NCI-H1436 (cell line): ENCODE measurements at regions not wholly inside any gene's neighbourhood (a gene's known extent, or its start where the extent isn't known, plus 50 kb on each side); places are given as distances from the start of the nearest gene placed in this dataset.
"Not testable (repeated sequence)": the region's sequence is repeated elsewhere in the genome, so short reads cannot be mapped to it uniquely, and the experiment has no call there.

Source experiments
- DNase-seq: peaks from one replicate; lab custom pipeline; 2025; lab: John Stamatoyannopoulos, UW

DNA sequence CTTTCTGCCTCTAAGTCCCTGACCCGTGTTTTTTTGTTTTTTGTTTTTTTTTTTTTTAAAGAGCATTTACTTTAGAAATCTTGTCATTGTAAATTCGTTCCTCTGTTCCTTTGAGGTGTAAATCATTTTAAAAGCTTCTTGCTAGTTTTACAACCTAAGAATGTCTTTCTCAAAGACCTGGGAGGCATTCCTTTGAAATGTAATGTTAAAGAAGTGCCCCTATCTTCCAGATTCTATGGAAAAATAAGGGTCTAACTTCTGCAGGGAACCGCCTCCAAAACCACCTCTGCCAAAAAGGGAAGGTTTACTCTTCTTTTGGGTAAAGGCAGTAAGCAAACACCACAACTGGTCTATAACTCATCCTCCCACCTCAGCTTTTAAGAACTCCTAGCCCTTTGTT is 259.6 kb upstream of the ZNF804A start:
- DNase-seq, result no peak

DNA sequence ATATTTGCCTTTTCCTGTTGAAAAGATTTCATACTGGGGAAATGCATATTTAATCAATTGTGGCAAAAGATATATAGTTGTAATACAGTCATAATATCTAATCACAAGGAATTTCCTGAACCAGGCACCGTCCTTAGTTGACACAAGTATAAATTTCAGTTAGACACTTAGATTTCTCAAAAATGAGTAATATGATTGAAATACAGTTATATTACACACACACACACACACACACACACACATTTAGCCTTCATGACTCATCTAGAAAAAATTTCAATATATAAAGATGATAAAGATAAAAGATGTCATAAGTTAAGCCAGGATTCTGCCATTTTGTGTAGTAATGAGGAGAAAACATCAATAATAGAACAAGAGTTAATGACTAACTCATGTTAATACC is 258.4 kb upstream of the ZNF804A start:
- DNase-seq, result no peak

DNA sequence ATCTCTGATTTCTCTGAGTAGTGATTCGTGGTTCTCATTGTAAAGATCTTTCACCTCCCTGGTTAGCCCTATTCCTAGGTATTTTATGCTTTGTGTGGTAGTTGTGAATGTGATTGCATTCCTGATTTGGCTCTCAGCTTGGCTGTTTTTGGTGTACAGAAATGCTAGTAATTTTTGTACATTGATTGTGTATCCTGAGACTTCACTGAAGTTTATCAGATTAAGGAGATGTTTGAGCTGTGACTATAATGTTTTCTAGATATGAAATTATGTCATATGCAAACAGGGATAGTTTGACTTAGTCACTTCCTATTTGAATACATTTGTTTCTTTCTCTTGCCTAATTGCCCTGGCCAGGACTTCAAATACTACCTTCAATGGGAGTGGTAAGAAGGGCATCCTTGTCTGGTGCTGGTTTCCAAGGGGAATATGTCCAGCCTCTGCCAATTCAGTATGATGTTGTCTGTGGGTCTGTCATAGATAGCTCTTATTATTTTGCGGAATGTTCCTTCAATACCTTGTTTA is 251.9 kb upstream of the ZNF804A start:
- DNase-seq, result no peak

GRCh38 chr2:184351126-184351525 is 247.2 kb upstream of the ZNF804A start:
- no peak for DNase-seq

GRCh38 chr2:184357033-184357432 is 241.3 kb upstream of the ZNF804A start:
- no peak for DNase-seq

DNA sequence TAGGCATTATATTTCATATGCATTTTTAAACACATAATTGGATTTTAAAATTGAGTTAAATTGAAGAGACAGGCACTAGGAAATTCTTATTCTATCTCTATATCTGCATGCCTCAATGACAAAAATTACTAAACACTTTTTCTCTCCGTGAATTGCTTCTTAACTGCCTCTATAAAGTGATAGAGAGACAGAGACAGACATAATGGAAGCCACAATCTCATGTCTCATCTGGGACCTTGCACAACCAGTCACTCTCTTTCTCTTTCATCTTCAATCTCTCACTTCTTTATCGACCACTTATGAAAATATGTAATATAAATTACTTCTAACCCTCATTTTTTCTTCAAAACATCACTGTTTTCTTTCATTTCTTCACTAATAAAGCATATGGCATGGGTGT is 238.9 kb upstream of the ZNF804A start:
- no peak for DNase-seq

DNA sequence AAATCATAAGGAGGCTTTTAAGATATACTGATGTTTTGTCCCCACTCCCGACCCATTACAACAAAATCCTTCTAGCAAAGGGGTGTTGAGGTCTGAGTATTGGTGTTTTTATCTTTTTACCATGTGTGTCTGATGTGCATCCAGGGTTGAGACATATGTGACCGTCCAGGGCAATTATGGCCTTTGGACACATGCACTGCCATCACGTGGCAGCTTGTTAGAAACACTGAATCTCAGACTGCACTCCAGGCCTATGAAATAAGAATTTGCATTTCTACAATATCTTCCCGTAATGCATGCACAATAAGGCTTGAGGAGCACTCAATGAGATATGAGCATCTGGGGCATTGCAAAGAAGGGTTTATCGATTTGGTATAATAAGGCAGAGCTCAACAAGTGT is 235.1 kb upstream of the ZNF804A start:
- no peak for DNase-seq

- no peak for DNase-seq
Measured at GRCh38 chr2:184367211-184367610, 231.1 kb upstream of the ZNF804A start.

GRCh38 chr2:184369307-184369706 is 229.0 kb upstream of the ZNF804A start:
- DNase-seq, result no peak

GRCh38 chr2:184370954-184371353 is 227.4 kb upstream of the ZNF804A start:
- DNase-seq, result no peak

DNA sequence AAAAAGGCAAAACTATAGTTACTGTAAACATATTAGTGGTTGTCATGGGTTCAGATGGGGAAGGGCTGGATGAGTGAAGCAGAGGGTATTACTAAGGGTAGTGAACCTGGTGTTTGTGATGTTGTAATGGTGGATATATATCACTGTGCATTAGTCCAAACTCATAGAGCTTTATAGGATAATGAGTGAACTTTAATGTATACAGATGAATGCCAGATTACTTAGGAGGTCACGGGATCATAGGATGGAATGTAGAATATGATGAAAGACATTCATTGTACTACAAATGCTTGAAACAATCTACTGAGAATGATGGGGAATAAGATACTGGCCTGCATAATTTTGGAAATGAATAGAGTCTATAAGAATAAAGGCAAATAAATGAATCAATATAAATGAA is 226.7 kb upstream of the ZNF804A start:
- DNase-seq, result no peak

GRCh38 chr2:184372484-184372883 is 225.8 kb upstream of the ZNF804A start:
- no peak for DNase-seq

DNA sequence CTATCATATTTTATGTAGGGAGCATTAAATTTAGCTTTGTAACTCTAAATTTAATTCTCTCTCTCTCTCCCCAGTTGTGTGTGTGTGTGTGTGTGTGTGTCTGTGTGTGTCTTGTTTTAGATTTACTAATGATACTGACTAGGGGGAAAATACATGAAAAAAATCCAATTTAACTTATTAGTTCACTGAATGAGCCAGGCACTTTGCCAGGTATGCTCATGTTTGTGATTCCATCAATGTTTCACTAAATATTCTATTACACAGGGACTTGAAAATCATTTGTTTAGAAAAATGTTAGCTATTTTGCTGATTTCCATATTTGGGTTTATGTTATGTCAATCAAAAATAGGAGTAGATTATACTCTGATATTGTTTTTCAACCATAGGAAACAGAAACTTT is 203.7 kb upstream of the ZNF804A start:
- no peak for DNase-seq

- DNase-seq, result no peak
Measured at GRCh38 chr2:184402381-184402780, 195.9 kb upstream of the ZNF804A start.

DNA sequence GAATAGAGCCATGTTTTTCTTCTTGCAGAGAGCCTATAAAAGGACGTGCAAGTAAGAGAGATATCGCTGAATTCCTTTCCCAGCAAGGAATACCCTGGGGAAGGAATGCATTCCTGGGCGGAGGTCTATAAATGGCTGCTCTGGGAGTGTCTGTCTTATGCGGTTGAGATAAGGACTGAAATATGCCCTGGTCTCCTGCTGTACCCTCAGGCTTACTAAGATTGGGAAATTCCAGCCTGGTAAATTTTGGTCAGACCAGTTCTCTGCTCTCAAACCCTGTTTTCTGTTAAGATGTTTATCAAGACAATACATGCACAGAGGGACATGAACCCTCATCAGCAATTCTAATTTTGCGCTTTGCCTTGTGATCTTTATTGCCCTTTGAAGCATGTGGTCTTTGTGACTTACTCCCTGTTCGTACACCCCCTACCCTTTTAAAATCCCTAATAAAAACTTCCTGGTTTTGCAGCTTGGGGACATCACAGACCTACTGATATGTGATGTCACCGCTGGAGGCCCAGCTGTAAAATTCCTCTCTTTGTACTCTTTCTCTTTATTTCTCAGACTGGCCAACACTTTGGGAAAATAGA is 191.2 kb upstream of the ZNF804A start:
- DNase-seq, result not testable (repeated sequence)

GRCh38 chr2:184410160-184410559 is 188.2 kb upstream of the ZNF804A start:
- DNase-seq, result no peak

DNA sequence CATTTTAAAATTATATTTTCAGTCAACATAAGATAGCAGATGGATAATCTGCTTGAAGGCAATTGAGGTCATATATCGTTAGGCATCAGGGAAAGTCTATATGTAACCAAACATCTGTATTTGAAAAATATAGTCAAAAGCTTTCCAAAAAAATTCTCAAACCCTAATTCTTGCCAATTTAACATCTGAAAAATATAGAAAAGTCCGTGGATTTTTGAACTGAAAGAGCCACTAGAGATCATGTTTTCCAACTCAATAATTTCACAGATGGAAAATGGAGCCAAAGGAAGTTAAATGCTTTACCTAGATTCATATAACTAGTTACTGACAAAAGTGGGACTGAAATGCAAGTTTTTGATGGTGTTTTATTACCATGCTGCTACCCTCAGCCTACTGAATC is 185.1 kb upstream of the ZNF804A start:
- DNase-seq, result no peak

- no peak for DNase-seq
Measured at GRCh38 chr2:184413671-184414229, 184.6 kb upstream of the ZNF804A start.

DNA sequence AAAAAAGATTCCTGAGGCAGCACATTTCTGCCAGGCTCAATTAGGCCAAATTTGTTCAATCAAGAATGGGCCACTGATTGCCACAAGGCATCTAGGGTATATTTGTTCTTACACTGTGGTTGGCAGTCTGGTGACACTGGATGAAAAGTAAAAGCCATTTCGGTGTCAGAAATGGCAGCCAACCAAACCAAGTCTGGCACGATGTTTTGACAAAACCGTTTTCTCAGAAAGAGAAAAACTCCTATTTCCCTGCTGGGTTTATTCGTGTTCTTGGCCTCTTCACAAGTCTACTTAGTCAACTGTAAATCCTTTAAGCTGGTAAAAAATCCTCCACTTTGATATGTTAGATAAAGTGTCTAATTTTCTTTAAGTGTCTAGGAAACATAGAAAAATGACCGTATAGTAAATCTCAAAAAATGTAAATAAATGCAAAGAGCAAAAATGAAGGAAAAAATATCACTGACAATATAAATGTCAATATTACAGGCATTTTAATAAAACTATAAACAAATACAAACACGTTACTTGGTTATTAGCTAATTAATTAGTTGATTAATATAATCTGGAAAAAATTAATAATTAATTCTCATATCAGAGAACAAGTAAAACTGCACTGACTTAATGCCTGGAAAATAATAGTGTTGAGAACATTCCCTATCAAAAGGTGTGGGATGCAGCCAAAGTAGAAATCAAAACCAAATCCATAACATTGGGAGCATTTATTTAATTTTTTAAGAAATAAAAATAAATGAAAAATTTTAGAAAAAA is 182.0 kb upstream of the ZNF804A start:
- DNase-seq, result no peak

DNA sequence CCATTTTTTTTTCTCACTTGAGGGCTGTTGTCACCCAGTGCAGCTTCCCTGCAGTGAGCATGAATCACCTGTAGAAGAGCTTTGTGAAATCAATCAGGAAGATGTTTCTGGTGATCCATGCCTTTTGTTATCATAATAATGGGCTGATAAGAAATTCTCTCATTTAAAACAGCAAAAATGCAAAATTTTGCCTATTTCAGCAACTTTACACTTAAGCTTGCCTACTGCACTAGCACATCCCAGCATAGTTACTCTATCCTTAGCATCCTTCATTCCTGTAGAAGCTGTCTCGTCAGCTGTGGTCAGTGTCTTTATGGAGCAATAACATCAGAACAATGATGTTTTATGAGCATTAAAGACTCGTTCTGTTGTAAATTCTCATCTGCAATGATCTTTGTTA is 178.6 kb upstream of the ZNF804A start:
- DNase-seq, result no peak

DNA sequence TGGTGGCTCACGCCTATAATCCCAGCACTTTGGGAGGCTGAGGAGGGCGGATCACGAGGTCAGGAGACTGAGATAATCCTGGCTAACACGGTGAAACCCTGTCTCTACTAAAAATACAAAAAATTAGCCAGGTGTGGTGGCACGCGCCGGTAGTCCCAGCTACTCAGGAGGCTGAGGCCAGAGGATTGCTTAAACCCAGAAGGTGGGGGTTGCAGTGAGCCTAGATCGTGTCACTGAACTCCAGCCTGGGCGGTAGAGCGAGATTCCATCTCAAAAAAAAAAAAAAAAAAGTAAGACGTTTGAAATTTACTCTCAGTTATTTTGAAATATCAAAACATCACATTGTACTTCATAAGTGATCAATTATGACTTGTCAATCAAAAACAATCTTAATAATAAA is 176.9 kb upstream of the ZNF804A start:
- DNase-seq, result not testable (repeated sequence)

- DNase-seq, result no peak
Measured at GRCh38 chr2:184425083-184425482, 173.2 kb upstream of the ZNF804A start.

DNA sequence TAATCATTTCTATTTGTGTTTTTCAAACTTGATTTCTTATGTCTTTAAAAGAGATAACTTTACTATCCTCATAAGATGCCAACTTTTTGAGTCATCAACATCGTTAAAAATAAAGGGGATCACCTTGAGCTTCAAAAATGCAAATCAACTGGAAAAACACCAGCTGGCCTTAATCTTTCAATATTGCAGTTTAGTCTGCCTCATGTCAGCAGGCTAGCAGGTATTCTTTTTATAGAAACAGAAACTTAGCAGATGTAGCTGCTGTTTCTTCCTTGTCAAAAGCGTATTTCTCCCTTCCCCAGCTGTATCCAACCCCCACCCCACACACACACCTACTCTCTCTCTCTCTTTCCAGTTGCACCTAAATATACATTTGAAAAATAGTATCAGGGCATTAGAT is 154.1 kb upstream of the ZNF804A start:
- DNase-seq, result no peak
